H9 (cell line): ENCODE measurements at regions not wholly inside any gene's neighbourhood (a gene's known extent, or its start where the extent isn't known, plus 50 kb on each side); places are given as distances from the start of the nearest gene placed in this dataset.

ENCODE experiments used
- DNase-seq: peaks from one replicate; pipeline ENCODE4 v3.0.0-alpha.2; 2017
- H2AFZ ChIP-seq: one replicate; pipeline ENCODE4 v1.6.1; 2013; ENCODE audit warnings: mild to moderate bottlenecking, low read length, control low read depth, moderate library complexity
- H2AK5ac ChIP-seq: 2 replicates; pipeline ENCODE4 v1.6.1; 2013; ENCODE audit warnings: low read length, control low read depth, mixed read lengths; ENCODE audit not compliant: insufficient read length
- H2BK120ac ChIP-seq: one replicate; pipeline ENCODE4 v1.6.1; 2013; ENCODE audit warnings: low read depth, mild to moderate bottlenecking, low read length, control low read depth, inconsistent platforms; ENCODE audit not compliant: poor library complexity, severe bottlenecking
- H2BK12ac ChIP-seq: 2 replicates; pipeline ENCODE4 v1.6.1; 2013; ENCODE audit warnings: low read length, control low read depth, mixed read lengths, low read depth; ENCODE audit not compliant: insufficient read length
- H2BK15ac ChIP-seq: 2 replicates; pipeline ENCODE4 v1.6.1; 2013; ENCODE audit warnings: low read depth, low read length, control low read depth
- H2BK20ac ChIP-seq: one replicate; pipeline ENCODE4 v1.6.1; 2013; ENCODE audit warnings: low read depth, mild to moderate bottlenecking, low read length, control low read depth, inconsistent platforms; ENCODE audit not compliant: poor library complexity, severe bottlenecking
- H2BK5ac ChIP-seq: 2 replicates; pipeline ENCODE4 v1.6.1; 2013; ENCODE audit warnings: low read length, control low read depth, mixed read lengths; ENCODE audit not compliant: insufficient read length
- H3K14ac ChIP-seq: 2 replicates; pipeline ENCODE4 v1.6.1; 2013; ENCODE audit warnings: low read length, control low read depth; ENCODE audit not compliant: insufficient read depth
- H3K18ac ChIP-seq: 2 replicates; pipeline ENCODE4 v1.6.1; 2013; ENCODE audit warnings: low read depth, mild to moderate bottlenecking, mixed read lengths, low read length, control low read depth; ENCODE audit not compliant: insufficient read length
- H3K23ac ChIP-seq: 2 replicates; pipeline ENCODE4 v1.6.1; 2013; ENCODE audit warnings: low read length, control low read depth, mixed read lengths, low read depth; ENCODE audit not compliant: insufficient read length
- H3K23me2 ChIP-seq: 2 replicates; pipeline ENCODE4 v1.6.1; 2013; ENCODE audit warnings: low read depth, mild to moderate bottlenecking, mixed read lengths, low read length, control low read depth; ENCODE audit not compliant: insufficient read length, poor library complexity, severe bottlenecking
- H3K27ac ChIP-seq: 2 replicates; pipeline ENCODE4 v1.5.1; 2013; ENCODE audit warnings: low read length, control low read depth, mixed read lengths, low read depth; ENCODE audit not compliant: insufficient read length
- H3K27me3 ChIP-seq: 2 replicates; pipeline ENCODE4 v1.6.1; 2013; ENCODE audit warnings: low read length, control low read depth, inconsistent platforms; ENCODE audit not compliant: insufficient read depth
- H3K4ac ChIP-seq: 2 replicates; pipeline ENCODE4 v1.6.1; 2013; ENCODE audit warnings: low read depth, mild to moderate bottlenecking, control low read depth, inconsistent platforms, low read length, moderate library complexity
- H3K4me1 ChIP-seq: 2 replicates; pipeline ENCODE4 v1.6.1; 2013; ENCODE audit warnings: low read length, control low read depth, inconsistent platforms; ENCODE audit not compliant: insufficient read depth
- H3K4me2 ChIP-seq: 2 replicates; pipeline ENCODE4 v1.6.1; 2013; ENCODE audit warnings: low read length, control low read depth, mixed read lengths; ENCODE audit not compliant: insufficient read length, insufficient read depth
- H3K56ac ChIP-seq: 2 replicates; pipeline ENCODE4 v1.6.1; 2013; ENCODE audit warnings: low read depth, mild to moderate bottlenecking, mixed read lengths, low read length, control low read depth; ENCODE audit not compliant: insufficient read length
- H3K79me1 ChIP-seq: 2 replicates; pipeline ENCODE4 v1.6.1; 2013; ENCODE audit warnings: low read depth, mild to moderate bottlenecking, moderate library complexity, low read length, control low read depth, inconsistent platforms; ENCODE audit not compliant: insufficient read depth, poor library complexity, severe bottlenecking
- H3K79me2 ChIP-seq: 2 replicates; pipeline ENCODE4 v1.6.1; 2013; ENCODE audit warnings: low read length, control low read depth, inconsistent platforms; ENCODE audit not compliant: insufficient read depth
- H3K9ac ChIP-seq: 2 replicates; pipeline ENCODE4 v1.6.1; 2013; ENCODE audit warnings: low read length, control low read depth, mixed read lengths; ENCODE audit not compliant: insufficient read length; ENCODE audit errors: extremely low read depth
- H3K9me3 ChIP-seq: one replicate; pipeline ENCODE4 v1.6.1; 2013; ENCODE audit warnings: low read depth, low read length, inconsistent platforms; ENCODE audit not compliant: control insufficient read depth
- H3T11ph ChIP-seq: one replicate; pipeline ENCODE4 v1.6.1; 2013; ENCODE audit warnings: mild to moderate bottlenecking, low read length, control low read depth, inconsistent platforms
- H4K20me1 ChIP-seq: one replicate; pipeline ENCODE4 v1.6.1; 2013; ENCODE audit not compliant: control insufficient read depth, insufficient read length, insufficient read depth
- H4K5ac ChIP-seq: 2 replicates; pipeline ENCODE4 v1.6.1; 2013; ENCODE audit warnings: low read depth, mild to moderate bottlenecking, mixed read lengths, low read length, control low read depth; ENCODE audit not compliant: insufficient read length
- H4K8ac ChIP-seq: replicated peaks from 2 replicates; pipeline ENCODE4 v1.6.1; 2013; ENCODE audit warnings: low read length, control low read depth, mixed read lengths, low read depth; ENCODE audit not compliant: insufficient read length
- H4K91ac ChIP-seq: 2 replicates; pipeline ENCODE4 v1.6.1; 2013; ENCODE audit warnings: low read depth, mild to moderate bottlenecking, moderate library complexity, mixed read lengths, low read length, control low read depth; ENCODE audit not compliant: insufficient read length
- H3K27ac Mint-ChIP-seq, 3 experiments: 2 replicates in 2 of 3; 3 replicates in 1 of 3; pipeline ENCODE4 v1.8.0; 2020 to 2021; ENCODE audit warnings: mixed read lengths in 3 of 3, mild to moderate bottlenecking in 1 of 3, moderate library complexity in 1 of 3
- H3K27me3 Mint-ChIP-seq: 2 replicates; pipeline ENCODE4 v1.8.0; 2021; ENCODE audit warnings: low read depth, mild to moderate bottlenecking, moderate library complexity, mixed read lengths
- H3K36me3 Mint-ChIP-seq, 3 experiments: 2 replicates in 2 of 3; 3 replicates in 1 of 3; pipeline ENCODE4 v1.8.0; 2020 to 2021; ENCODE audit warnings: low read depth in 3 of 3, mixed read lengths in 3 of 3; ENCODE audit not compliant: insufficient read depth in 1 of 3
- H3K4me1 Mint-ChIP-seq, 2 experiments: 2 replicates each; pipeline ENCODE4 v1.8.0; 2020; ENCODE audit warnings: mixed read lengths in 2 of 2
- H3K4me3 Mint-ChIP-seq, 2 experiments: 2 replicates in 1 of 2; 3 replicates in 1 of 2; pipeline ENCODE4 v1.8.0; 2020 to 2021; ENCODE audit warnings: mild to moderate bottlenecking in 2 of 2, mixed read lengths in 2 of 2, moderate library complexity in 1 of 2
- H3K9me3 Mint-ChIP-seq, 2 experiments: 2 replicates in 1 of 2; 3 replicates in 1 of 2; pipeline ENCODE4 v1.8.0; 2020; ENCODE audit warnings: mild to moderate bottlenecking in 2 of 2, mixed read lengths in 2 of 2, moderate library complexity in 1 of 2
- WGBS: extraction: QIAGEN DNeasy Blood & Tissue Kit; methylation state at CpG from one replicate; pipeline ENCODE4 v1.1.7; 2013; ENCODE audit warnings: missing lambda C conversion rate, low lambda C conversion rate, mixed read lengths; ENCODE audit not compliant: insufficient read length; ENCODE audit errors: extremely low coverage; 5-methylcytosine and 5-hydroxymethylcytosine counted together
- TF ChIP-seq, protein P1 (sequence below): fragments of 200-600 bp; sonication (generic); conservative IDR thresholded peaks from 3 replicates; pipeline ENCODE4 v1.8.0; 2021; ENCODE audit warnings: antibody characterized with exemption, mild to moderate bottlenecking

GRCh38 chrX:121851033-121851432 is 803.6 kb downstream of the GLUD2 start:
- H3T11ph ChIP-seq: no peak overlapping the region
- no peak overlapping the region for H2AK5ac ChIP-seq
- Mint-ChIP-seq H3K27ac (no peak overlapping the region), H3K4me3 (no peak overlapping the region), H3K27me3 (no peaks in the 10 kb centered on the region), H3K9me3 (peaks cover 15 to 45% of the 10 kb centered on the region in 2 experiments), H3K36me3 (peaks cover 0 to 2% (median 0%) of the 10 kb centered on the region in 3 experiments; a peak in 1 of 7 replicates), H3K4me1 (no peaks in the 10 kb centered on the region)
- no peak overlapping the region for H4K5ac ChIP-seq
- no peaks in the 10 kb centered on the region for H3K27me3 ChIP-seq
- no peak overlapping the region for H3K14ac ChIP-seq
- no peak for DNase-seq
- TF ChIP-seq, protein P1, sequence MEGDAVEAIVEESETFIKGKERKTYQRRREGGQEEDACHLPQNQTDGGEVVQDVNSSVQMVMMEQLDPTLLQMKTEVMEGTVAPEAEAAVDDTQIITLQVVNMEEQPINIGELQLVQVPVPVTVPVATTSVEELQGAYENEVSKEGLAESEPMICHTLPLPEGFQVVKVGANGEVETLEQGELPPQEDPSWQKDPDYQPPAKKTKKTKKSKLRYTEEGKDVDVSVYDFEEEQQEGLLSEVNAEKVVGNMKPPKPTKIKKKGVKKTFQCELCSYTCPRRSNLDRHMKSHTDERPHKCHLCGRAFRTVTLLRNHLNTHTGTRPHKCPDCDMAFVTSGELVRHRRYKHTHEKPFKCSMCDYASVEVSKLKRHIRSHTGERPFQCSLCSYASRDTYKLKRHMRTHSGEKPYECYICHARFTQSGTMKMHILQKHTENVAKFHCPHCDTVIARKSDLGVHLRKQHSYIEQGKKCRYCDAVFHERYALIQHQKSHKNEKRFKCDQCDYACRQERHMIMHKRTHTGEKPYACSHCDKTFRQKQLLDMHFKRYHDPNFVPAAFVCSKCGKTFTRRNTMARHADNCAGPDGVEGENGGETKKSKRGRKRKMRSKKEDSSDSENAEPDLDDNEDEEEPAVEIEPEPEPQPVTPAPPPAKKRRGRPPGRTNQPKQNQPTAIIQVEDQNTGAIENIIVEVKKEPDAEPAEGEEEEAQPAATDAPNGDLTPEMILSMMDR: no peak
- no peak overlapping the region for H4K91ac ChIP-seq
- no peak overlapping the region for H2BK120ac ChIP-seq
- H2AFZ ChIP-seq: no peak overlapping the region
- no peak overlapping the region for H3K4me2 ChIP-seq
- H2BK20ac ChIP-seq: no peak overlapping the region
- H3K23me2 ChIP-seq: no peaks in the 10 kb centered on the region
- H3K27ac ChIP-seq: no peak overlapping the region
- H2BK12ac ChIP-seq: no peak overlapping the region
- H3K79me1 ChIP-seq: no peaks in the 10 kb centered on the region
- H3K4me1 ChIP-seq: no peaks in the 10 kb centered on the region
- H3K79me2 ChIP-seq: no peaks in the 10 kb centered on the region
- peaks cover 8% of the 10 kb centered on the region for H3K9me3 ChIP-seq
- no peak overlapping the region for H2BK5ac ChIP-seq
- H3K4ac ChIP-seq: no peak overlapping the region
- H2BK15ac ChIP-seq: no peak overlapping the region
- H4K8ac ChIP-seq: no peak overlapping the region
- H3K9ac ChIP-seq: no peak overlapping the region
- H3K18ac ChIP-seq: no peak overlapping the region
- no peak overlapping the region for H3K23ac ChIP-seq
- H3K56ac ChIP-seq: no peak overlapping the region
- WGBS: no CpG with 5 or more reads among the region's 2 CpGs
- H4K20me1 ChIP-seq: no peaks in the 10 kb centered on the region
